NCI-H345 (cell line): ENCODE measurements at regions not wholly inside any gene's neighbourhood (a gene's known extent, or its start where the extent isn't known, plus 50 kb on each side); places are given as distances from the start of the nearest gene placed in this dataset.

Experiments used
- DNase-seq: peaks from one replicate; lab custom pipeline; 2025; lab: John Stamatoyannopoulos, UW

DNA sequence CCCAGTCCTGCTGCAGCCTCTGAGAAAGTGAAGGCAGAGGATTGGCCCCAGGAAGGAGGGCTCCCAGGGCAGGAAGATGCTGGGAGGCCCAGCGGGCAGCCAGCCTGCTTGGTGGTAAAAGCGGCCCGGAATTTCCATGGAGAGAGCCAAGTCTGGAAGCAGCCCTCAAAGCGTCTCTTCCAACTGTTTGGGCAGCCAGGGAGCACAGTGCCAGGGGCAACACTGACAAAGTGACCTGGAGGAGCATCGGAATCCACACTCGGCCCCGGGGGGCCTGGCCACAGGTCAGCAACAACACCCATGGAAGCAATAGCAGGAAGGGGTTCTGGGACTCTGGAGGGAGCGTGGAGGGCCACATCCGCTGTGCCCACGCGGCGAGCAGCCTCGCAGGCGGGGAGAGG is 63.2 kb upstream of the FGFR2 start:
- DNase-seq = no peak

- DNase-seq = no peak
These were observed 61.0 kb upstream of the FGFR2 start for GRCh38 chr10:121659236-121659635.

DNA sequence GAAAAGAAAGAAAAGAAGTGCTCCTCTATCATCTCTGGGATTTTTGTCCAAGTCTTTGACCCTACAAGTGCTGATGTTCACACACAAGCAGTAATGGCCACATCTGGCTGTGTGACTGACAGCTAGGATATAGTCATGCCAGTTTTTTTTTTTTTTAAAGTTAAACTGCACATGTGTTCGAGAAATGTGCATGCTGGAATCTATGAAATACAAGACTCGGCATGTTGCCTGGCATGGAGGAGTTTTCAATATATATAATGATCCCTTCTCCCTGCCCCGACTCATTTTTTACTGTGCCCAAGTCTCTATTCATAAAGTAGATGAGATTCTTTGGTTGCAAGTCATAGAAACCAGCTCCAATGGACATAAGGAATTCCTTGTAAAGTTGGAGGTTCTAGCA is 60.4 kb upstream of the FGFR2 start:
- no peak for DNase-seq

- DNase-seq = no peak
These were observed 59.9 kb upstream of the FGFR2 start for GRCh38 chr10:121658111-121658510.

DNA sequence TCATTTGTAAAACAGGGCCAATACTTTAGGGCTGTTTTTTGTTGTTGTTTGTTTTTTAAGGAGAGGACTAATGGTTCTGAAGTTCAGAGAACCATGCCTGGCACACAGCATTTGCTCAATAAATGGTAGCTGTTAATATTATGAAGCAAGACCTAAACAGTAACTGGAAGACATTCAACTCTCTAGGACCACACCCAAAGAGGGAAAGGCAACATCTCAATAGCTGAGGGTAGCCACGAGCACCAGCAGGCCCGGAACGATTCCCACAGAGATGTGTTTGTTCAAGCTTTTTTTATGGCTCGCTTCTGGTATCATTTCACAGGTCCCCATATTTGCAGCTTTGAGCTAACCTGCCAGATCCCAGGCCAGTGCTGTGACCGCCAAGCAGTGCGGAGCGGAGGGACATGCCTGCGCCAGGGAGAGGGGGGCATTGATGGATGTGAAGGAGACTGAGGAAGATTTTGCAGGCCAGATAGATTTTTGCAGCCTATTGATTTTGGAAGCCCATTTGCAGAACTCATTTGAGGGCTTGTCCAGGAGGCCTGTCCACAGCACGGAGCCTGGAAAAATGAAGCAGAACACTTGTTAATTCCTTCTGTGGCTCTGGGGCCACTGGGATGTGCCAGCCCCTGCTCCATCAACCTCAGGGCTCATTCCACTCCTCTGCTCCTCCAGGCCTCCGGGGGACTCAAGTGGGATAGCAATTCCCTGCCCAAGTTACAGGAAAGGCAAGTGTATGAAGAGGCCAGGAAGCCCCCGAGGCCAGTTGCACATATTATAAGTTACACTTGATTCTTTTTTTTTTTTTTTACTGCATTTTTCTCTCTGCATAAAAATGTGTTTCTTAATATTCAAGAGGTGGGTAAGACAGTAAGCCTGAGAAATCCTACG is 57.3 kb upstream of the FGFR2 start:
- peak; percentile 56 for DNase-seq

- peak; percentile 89 for DNase-seq
These were observed 55.8 kb upstream of the FGFR2 start for GRCh38 chr10:121654021-121654545.

GRCh38 chr10:121653608-121654007 is 55.4 kb upstream of the FGFR2 start:
- no peak for DNase-seq

GRCh38 chr10:121648493-121648892 is 50.2 kb upstream of the FGFR2 start:
- DNase-seq = no peak

GRCh38 chr10:121648059-121648458 is 49.8 kb upstream of the FGFR2 start:
- DNase-seq = no peak
